Smooth muscle cell (in vitro differentiated cells): ENCODE measurements at regions not wholly inside any gene's neighbourhood (a gene's known extent, or its start where the extent isn't known, plus 50 kb on each side); places are given as distances from the start of the nearest gene placed in this dataset.

Source experiments
- DNase-seq: peaks from one replicate; lab custom pipeline; 2025; ENCODE audit not compliant: unreplicated experiment; lab: John Stamatoyannopoulos, UW
- H2AFZ ChIP-seq: fragments of 200-600 bp; sonication (generic); 2 replicates; pipeline ENCODE4 v1.6.0; 2016; ENCODE audit warnings: antibody characterized with exemption, low read depth, mild to moderate bottlenecking
- H3F3A ChIP-seq: fragments of 200-600 bp; sonication (generic); 2 replicates; pipeline ENCODE4 v1.6.0; 2017; ENCODE audit warnings: antibody characterized with exemption, low read depth
- H3K27ac ChIP-seq: fragments of 200-600 bp; sonication (generic); 2 replicates; pipeline ENCODE4 v1.5.1; 2016; ENCODE audit warnings: low read depth, mild to moderate bottlenecking
- H3K27me3 ChIP-seq: fragments of 200-600 bp; sonication (generic); 2 replicates; pipeline ENCODE4 v1.6.1; 2016; ENCODE audit warnings: low read depth, mild to moderate bottlenecking
- H3K36me3 ChIP-seq: fragments of 200-600 bp; sonication (generic); 2 replicates; pipeline ENCODE4 v1.5.1; 2016; ENCODE audit warnings: low read depth
- H3K4me1 ChIP-seq: fragments of 200-600 bp; sonication (generic); 2 replicates; pipeline ENCODE4 v1.5.1; 2016; ENCODE audit warnings: low read depth
- H3K4me2 ChIP-seq: fragments of 200-600 bp; sonication (generic); 2 replicates; pipeline ENCODE4 v1.6.0; 2016; ENCODE audit warnings: mild to moderate bottlenecking
- H3K4me3 ChIP-seq: fragments of 200-600 bp; sonication (generic); 2 replicates; pipeline ENCODE4 v1.5.1; 2016; ENCODE audit warnings: mild to moderate bottlenecking
- H3K79me2 ChIP-seq: fragments of 200-600 bp; sonication (generic); 2 replicates; pipeline ENCODE4 v1.6.0; 2016; ENCODE audit warnings: low read depth, mild to moderate bottlenecking
- H3K9ac ChIP-seq: fragments of 200-600 bp; sonication (generic); 2 replicates; pipeline ENCODE4 v1.6.0; 2016; ENCODE audit warnings: low read depth
- H3K9me3 ChIP-seq: fragments of 200-600 bp; sonication (generic); replicated peaks from 2 replicates; pipeline ENCODE4 v1.5.1; 2016; ENCODE audit warnings: low read depth
- H4K20me1 ChIP-seq: fragments of 200-600 bp; sonication (generic); 2 replicates; pipeline ENCODE4 v1.6.0; 2016; ENCODE audit warnings: low read depth
- CTCF ChIP-seq: fragments of 200-600 bp; sonication (generic); IDR thresholded peaks from 2 replicates; pipeline ENCODE4 v1.5.1; 2017; ENCODE audit warnings: borderline replicate concordance, mild to moderate bottlenecking, antibody characterized with exemption; ENCODE audit not compliant: insufficient read depth, poor library complexity, severe bottlenecking
- WGBS: methylation state at CpG from one replicate; pipeline ENCODE4 v1.1.7; 2016; ENCODE audit warnings: low lambda C conversion rate; 5-methylcytosine and 5-hydroxymethylcytosine counted together

DNA sequence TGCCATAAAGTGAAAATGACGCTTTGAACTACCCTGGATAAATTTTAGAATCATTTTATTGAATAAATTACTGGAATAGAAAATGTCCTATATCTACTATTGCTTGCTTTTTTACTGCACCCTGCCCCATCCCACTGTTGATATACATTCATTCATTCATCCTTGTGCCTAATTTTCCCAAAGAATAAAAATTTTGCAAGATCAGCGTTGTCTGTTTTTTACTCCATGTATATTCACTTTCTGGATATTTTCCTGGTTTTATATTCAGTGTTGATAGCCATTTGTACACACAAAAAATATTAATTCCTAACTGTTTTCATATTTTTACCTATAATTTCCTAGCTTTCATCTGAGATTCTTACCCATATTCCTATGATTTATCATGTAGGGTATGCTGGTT, 262.9 kb upstream of the MAGI2 start:
- Histone ChIP-seq H3K79me2 (no peaks in the 10 kb centered on the region), H3K36me3 (no peaks in the 10 kb centered on the region), H4K20me1 (no peaks in the 10 kb centered on the region), H2AFZ (no peak overlapping the region), H3F3A (no peaks in the 10 kb centered on the region), H3K27ac (no peak overlapping the region), H3K4me1 (no peaks in the 10 kb centered on the region), H3K9ac (no peak overlapping the region), H3K4me2 (no peak overlapping the region), H3K4me3 (no peak overlapping the region), H3K9me3 (no peaks in the 10 kb centered on the region), H3K27me3 (no peaks in the 10 kb centered on the region)
- no peak for DNase-seq
- WGBS, result 94% methylated on average over 2 of the region's 2 CpGs
- no peak for TF ChIP-seq CTCF

- no peak for TF ChIP-seq CTCF
- no peak overlapping the region for H2AFZ ChIP-seq
- H3K27me3 ChIP-seq, result no peaks in the 10 kb centered on the region
- H3F3A ChIP-seq, result no peaks in the 10 kb centered on the region
- no peak overlapping the region for H3K4me3 ChIP-seq
- no peak overlapping the region for H3K9ac ChIP-seq
- 93% methylated on average over 2 of the region's 2 CpGs for WGBS
- H3K79me2 ChIP-seq, result no peaks in the 10 kb centered on the region
- no peaks in the 10 kb centered on the region for H3K4me1 ChIP-seq
- H3K4me2 ChIP-seq, result no peak overlapping the region
- no peaks in the 10 kb centered on the region for H3K36me3 ChIP-seq
- H4K20me1 ChIP-seq, result no peaks in the 10 kb centered on the region
- no peaks in the 10 kb centered on the region for H3K9me3 ChIP-seq
- no peak overlapping the region for H3K27ac ChIP-seq
- DNase-seq, result no peak
Observed at GRCh38 chr7:79714081-79714480, 260.6 kb upstream of the MAGI2 start.

DNA sequence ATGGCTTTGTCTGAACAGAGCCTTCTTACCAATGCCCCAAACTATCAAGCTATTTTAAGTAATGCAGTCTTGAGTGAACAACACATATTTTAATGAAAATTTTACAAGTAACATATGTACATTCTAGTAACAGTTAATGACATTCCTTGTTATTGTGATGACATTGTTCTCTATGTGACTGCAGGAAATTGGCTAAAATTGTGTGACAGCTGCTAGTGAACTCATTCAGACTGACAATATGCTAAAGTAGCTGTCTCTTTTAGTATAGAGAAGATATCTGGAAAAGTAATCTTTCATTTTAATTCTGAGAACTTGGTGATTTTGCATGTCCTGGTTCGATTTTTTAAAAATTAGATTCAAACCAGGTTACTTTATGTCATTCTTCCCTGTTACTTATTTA, 259.8 kb upstream of the MAGI2 start:
- 74% methylated on average over 1 of the region's 1 CpG for WGBS
- no peaks in the 10 kb centered on the region for H3K4me1 ChIP-seq
- no peak for DNase-seq
- H2AFZ ChIP-seq, result no peak overlapping the region
- no peaks in the 10 kb centered on the region for H3K9me3 ChIP-seq
- no peaks in the 10 kb centered on the region for H3F3A ChIP-seq
- no peaks in the 10 kb centered on the region for H3K79me2 ChIP-seq
- no peaks in the 10 kb centered on the region for H3K27me3 ChIP-seq
- no peak overlapping the region for H3K4me3 ChIP-seq
- H4K20me1 ChIP-seq, result no peaks in the 10 kb centered on the region
- no peak overlapping the region for H3K27ac ChIP-seq
- no peak overlapping the region for H3K9ac ChIP-seq
- H3K4me2 ChIP-seq, result no peak overlapping the region
- H3K36me3 ChIP-seq, result no peaks in the 10 kb centered on the region
- TF ChIP-seq CTCF, result no peak

GRCh38 chr7:79711660-79712059, 258.2 kb upstream of the MAGI2 start:
- Histone ChIP-seq H3F3A (no peaks in the 10 kb centered on the region), H3K36me3 (no peaks in the 10 kb centered on the region), H3K27ac (no peak overlapping the region), H3K4me3 (no peak overlapping the region), H3K79me2 (no peaks in the 10 kb centered on the region), H4K20me1 (no peaks in the 10 kb centered on the region), H3K27me3 (no peaks in the 10 kb centered on the region), H3K9ac (no peak overlapping the region), H3K9me3 (no peaks in the 10 kb centered on the region), H3K4me2 (no peak overlapping the region), H2AFZ (no peak overlapping the region), H3K4me1 (no peaks in the 10 kb centered on the region)
- no peak for TF ChIP-seq CTCF
- 89% methylated on average over 4 of the region's 4 CpGs for WGBS
- no peak for DNase-seq
